Smooth muscle cell (in vitro differentiated cells): ENCODE measurements at regions not wholly inside any gene's neighbourhood (a gene's known extent, or its start where the extent isn't known, plus 50 kb on each side); places are given as distances from the start of the nearest gene placed in this dataset.

Experiments
- DNase-seq: peaks from one replicate; lab custom pipeline; 2025; ENCODE audit not compliant: unreplicated experiment; lab: John Stamatoyannopoulos, UW
- H2AFZ ChIP-seq: fragments of 200-600 bp; sonication (generic); 2 replicates; pipeline ENCODE4 v1.6.0; 2016; ENCODE audit warnings: antibody characterized with exemption, low read depth, mild to moderate bottlenecking
- H3F3A ChIP-seq: fragments of 200-600 bp; sonication (generic); 2 replicates; pipeline ENCODE4 v1.6.0; 2017; ENCODE audit warnings: antibody characterized with exemption, low read depth
- H3K27ac ChIP-seq: fragments of 200-600 bp; sonication (generic); 2 replicates; pipeline ENCODE4 v1.5.1; 2016; ENCODE audit warnings: low read depth, mild to moderate bottlenecking
- H3K27me3 ChIP-seq: fragments of 200-600 bp; sonication (generic); 2 replicates; pipeline ENCODE4 v1.6.1; 2016; ENCODE audit warnings: low read depth, mild to moderate bottlenecking
- H3K36me3 ChIP-seq: fragments of 200-600 bp; sonication (generic); 2 replicates; pipeline ENCODE4 v1.5.1; 2016; ENCODE audit warnings: low read depth
- H3K4me1 ChIP-seq: fragments of 200-600 bp; sonication (generic); 2 replicates; pipeline ENCODE4 v1.5.1; 2016; ENCODE audit warnings: low read depth
- H3K4me2 ChIP-seq: fragments of 200-600 bp; sonication (generic); 2 replicates; pipeline ENCODE4 v1.6.0; 2016; ENCODE audit warnings: mild to moderate bottlenecking
- H3K4me3 ChIP-seq: fragments of 200-600 bp; sonication (generic); 2 replicates; pipeline ENCODE4 v1.5.1; 2016; ENCODE audit warnings: mild to moderate bottlenecking
- H3K79me2 ChIP-seq: fragments of 200-600 bp; sonication (generic); 2 replicates; pipeline ENCODE4 v1.6.0; 2016; ENCODE audit warnings: low read depth, mild to moderate bottlenecking
- H3K9ac ChIP-seq: fragments of 200-600 bp; sonication (generic); 2 replicates; pipeline ENCODE4 v1.6.0; 2016; ENCODE audit warnings: low read depth
- H3K9me3 ChIP-seq: fragments of 200-600 bp; sonication (generic); replicated peaks from 2 replicates; pipeline ENCODE4 v1.5.1; 2016; ENCODE audit warnings: low read depth
- H4K20me1 ChIP-seq: fragments of 200-600 bp; sonication (generic); 2 replicates; pipeline ENCODE4 v1.6.0; 2016; ENCODE audit warnings: low read depth
- CTCF ChIP-seq: fragments of 200-600 bp; sonication (generic); IDR thresholded peaks from 2 replicates; pipeline ENCODE4 v1.5.1; 2017; ENCODE audit warnings: borderline replicate concordance, mild to moderate bottlenecking, antibody characterized with exemption; ENCODE audit not compliant: insufficient read depth, poor library complexity, severe bottlenecking
- WGBS: methylation state at CpG from one replicate; pipeline ENCODE4 v1.1.7; 2016; ENCODE audit warnings: low lambda C conversion rate; 5-methylcytosine and 5-hydroxymethylcytosine counted together

GRCh38 chr11:70612459-70613141 lies 214.3 kb downstream of the CTTN start:
- H3K36me3 ChIP-seq, result no peaks in the 10 kb centered on the region
- H4K20me1 ChIP-seq, result no peaks in the 10 kb centered on the region
- H3K4me1 ChIP-seq, result peaks cover 6% of the 10 kb centered on the region
- H3K9ac ChIP-seq, result no peak overlapping the region
- no peak overlapping the region for H3K27ac ChIP-seq
- H3K79me2 ChIP-seq, result no peaks in the 10 kb centered on the region
- H3K9me3 ChIP-seq, result no peaks in the 10 kb centered on the region
- no peak for DNase-seq
- H3F3A ChIP-seq, result no peaks in the 10 kb centered on the region
- H2AFZ ChIP-seq, result no peak overlapping the region
- no peak overlapping the region for H3K4me3 ChIP-seq
- WGBS, result 94% methylated on average over 24 of the region's 24 CpGs
- peaks cover 4% of the 10 kb centered on the region for H3K27me3 ChIP-seq
- no peak for TF ChIP-seq CTCF
- H3K4me2 ChIP-seq, result no peak overlapping the region

- Histone ChIP-seq H3K27me3 (peaks cover 4% of the 10 kb centered on the region), H3K79me2 (no peaks in the 10 kb centered on the region), H3K27ac (no peak overlapping the region), H3K9ac (no peak overlapping the region), H3K4me3 (no peak overlapping the region), H3K4me1 (peaks cover 6% of the 10 kb centered on the region), H3K4me2 (no peak overlapping the region), H3F3A (no peaks in the 10 kb centered on the region), H4K20me1 (no peaks in the 10 kb centered on the region), H3K9me3 (no peaks in the 10 kb centered on the region), H2AFZ (no peak overlapping the region), H3K36me3 (no peaks in the 10 kb centered on the region)
- no peak for TF ChIP-seq CTCF
- 95% methylated on average over 7 of the region's 7 CpGs for WGBS
- no peak for DNase-seq
Observed at GRCh38 chr11:70614034-70614681, 215.8 kb downstream of the CTTN start.

- no peak for TF ChIP-seq CTCF
Observed at GRCh38 chr11:70615036-70615875, 216.9 kb downstream of the CTTN start.

More at GRCh38 chr11:70615036-70615875, 216.9 kb downstream of the CTTN start:
- H3K4me1 ChIP-seq, result peaks cover 5% of the 10 kb centered on the region
- H3K27ac ChIP-seq, result no peak overlapping the region
- no peaks in the 10 kb centered on the region for H3K36me3 ChIP-seq
- peaks cover 4% of the 10 kb centered on the region for H3K27me3 ChIP-seq
- H4K20me1 ChIP-seq, result no peaks in the 10 kb centered on the region
- DNase-seq, result no peak
- no peak overlapping the region for H3K4me2 ChIP-seq
- H2AFZ ChIP-seq, result no peak overlapping the region
- WGBS, result 94% methylated on average over 18 of the region's 18 CpGs
- no peaks in the 10 kb centered on the region for H3K9me3 ChIP-seq
- no peak overlapping the region for H3K9ac ChIP-seq
- no peak overlapping the region for H3K4me3 ChIP-seq
- H3F3A ChIP-seq, result no peaks in the 10 kb centered on the region
- no peaks in the 10 kb centered on the region for H3K79me2 ChIP-seq
